ENCODE measurements at regions not wholly inside any gene's neighbourhood (a gene's known extent, or its start where the extent isn't known, plus 50 kb on each side); places are given as distances from the start of the nearest gene placed in this dataset.

DNA sequence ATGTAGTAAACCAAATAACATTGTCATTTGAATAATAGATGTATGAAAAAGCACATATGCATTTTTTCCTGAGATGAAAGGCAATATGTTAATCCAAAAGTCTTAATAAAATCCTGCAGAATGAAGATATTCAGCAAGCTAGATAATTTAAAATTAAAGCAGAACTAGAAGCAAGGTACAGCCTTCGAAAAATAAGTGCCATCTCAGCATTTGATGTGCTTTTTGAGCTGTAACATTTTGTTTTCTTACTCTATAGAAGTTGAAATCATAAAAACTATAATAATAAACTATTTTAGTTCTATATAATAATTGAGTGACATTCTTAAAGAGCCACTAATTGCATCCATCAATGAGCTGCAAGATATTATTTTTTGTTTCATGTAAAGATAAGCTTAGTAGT, 410.4 kb upstream of the TRAM1L1 start:
- TF ChIP-seq POLR2A (IDR thresholded peaks at IDR 0.05; ENCODE audit: low read depth, low read length) = no peak
- TF ChIP-seq, protein P1, sequence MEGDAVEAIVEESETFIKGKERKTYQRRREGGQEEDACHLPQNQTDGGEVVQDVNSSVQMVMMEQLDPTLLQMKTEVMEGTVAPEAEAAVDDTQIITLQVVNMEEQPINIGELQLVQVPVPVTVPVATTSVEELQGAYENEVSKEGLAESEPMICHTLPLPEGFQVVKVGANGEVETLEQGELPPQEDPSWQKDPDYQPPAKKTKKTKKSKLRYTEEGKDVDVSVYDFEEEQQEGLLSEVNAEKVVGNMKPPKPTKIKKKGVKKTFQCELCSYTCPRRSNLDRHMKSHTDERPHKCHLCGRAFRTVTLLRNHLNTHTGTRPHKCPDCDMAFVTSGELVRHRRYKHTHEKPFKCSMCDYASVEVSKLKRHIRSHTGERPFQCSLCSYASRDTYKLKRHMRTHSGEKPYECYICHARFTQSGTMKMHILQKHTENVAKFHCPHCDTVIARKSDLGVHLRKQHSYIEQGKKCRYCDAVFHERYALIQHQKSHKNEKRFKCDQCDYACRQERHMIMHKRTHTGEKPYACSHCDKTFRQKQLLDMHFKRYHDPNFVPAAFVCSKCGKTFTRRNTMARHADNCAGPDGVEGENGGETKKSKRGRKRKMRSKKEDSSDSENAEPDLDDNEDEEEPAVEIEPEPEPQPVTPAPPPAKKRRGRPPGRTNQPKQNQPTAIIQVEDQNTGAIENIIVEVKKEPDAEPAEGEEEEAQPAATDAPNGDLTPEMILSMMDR (IDR thresholded peaks at IDR 0.05; ENCODE audit: extremely low read depth in 1 of 2, insufficient read depth in 1 of 2, low read depth in 1 of 2, low read length in 2 of 2) = no peak
- no peak for TF ChIP-seq POLR2AphosphoS5 (IDR thresholded peaks at IDR 0.05; ENCODE audit: insufficient read depth, low read depth, low read length)
- no peak for TF ChIP-seq EZH2 (IDR thresholded peaks at IDR 0.05; ENCODE audit: borderline replicate concordance, low read depth, low read length, severe bottlenecking)
- no peak for TF ChIP-seq MYC (IDR thresholded peaks at IDR 0.05; ENCODE audit: low read depth, low read length)
- TF ChIP-seq MAX (IDR thresholded peaks at IDR 0.05; ENCODE audit: insufficient read depth, insufficient read length) = no peak
- no peak for TF ChIP-seq JUN (IDR thresholded peaks at IDR 0.05; ENCODE audit: borderline replicate concordance, insufficient read depth, insufficient read length, low read depth)
- no peak for TF ChIP-seq FOS (IDR thresholded peaks at IDR 0.05; ENCODE audit: borderline replicate concordance, insufficient read depth, low read length)
